Epithelial cell of proximal tubule (primary cell): ENCODE measurements at regions not wholly inside any gene's neighbourhood (a gene's known extent, or its start where the extent isn't known, plus 50 kb on each side); places are given as distances from the start of the nearest gene placed in this dataset.

Source experiments
- DNase-seq: peaks from one replicate; pipeline ENCODE4 v3.0.0-alpha.2; 2011; ENCODE audit warnings: low read depth
- H3K4me3 ChIP-seq: 2 replicates; pipeline ENCODE4 v1.5.1; 2011; ENCODE audit warnings: low read depth, mild to moderate bottlenecking, low read length
- CTCF ChIP-seq: conservative IDR thresholded peaks from 2 replicates; pipeline ENCODE4 v1.5.1; 2012; ENCODE audit warnings: low read depth, mild to moderate bottlenecking, low read length

GRCh38 chr14:44353805-44354204 is 153.3 kb downstream of the FSCB start:
- H3K4me3 ChIP-seq: no peak overlapping the region
- DNase-seq: no peak
- TF ChIP-seq CTCF: no peak

GRCh38 chr14:44352201-44352600 is 154.9 kb downstream of the FSCB start:
- H3K4me3 ChIP-seq: no peak overlapping the region
- no peak for TF ChIP-seq CTCF
- DNase-seq: no peak

GRCh38 chr14:44347316-44347715 is 159.8 kb downstream of the FSCB start:
- no peak overlapping the region for H3K4me3 ChIP-seq
- no peak for DNase-seq
- TF ChIP-seq CTCF: no peak

GRCh38 chr14:44341116-44341515 is 166.0 kb downstream of the FSCB start:
- DNase-seq: no peak
- TF ChIP-seq CTCF: no peak
- H3K4me3 ChIP-seq: no peak overlapping the region

- DNase-seq: no peak
- no peak overlapping the region for H3K4me3 ChIP-seq
- no peak for TF ChIP-seq CTCF
Measured at GRCh38 chr14:44339862-44340261, 167.2 kb downstream of the FSCB start.

- no peak overlapping the region for H3K4me3 ChIP-seq
- no peak for DNase-seq
- no peak for TF ChIP-seq CTCF
Measured at GRCh38 chr14:44339231-44339630, 167.9 kb downstream of the FSCB start.

GRCh38 chr14:44317441-44317746 is 189.7 kb downstream of the FSCB start:
- DNase-seq: no peak
- no peak for TF ChIP-seq CTCF

More at GRCh38 chr14:44317441-44317746, 189.7 kb downstream of the FSCB start:
- no peak overlapping the region for H3K4me3 ChIP-seq
